ENCODE measurements at regions not wholly inside any gene's neighbourhood (a gene's known extent, or its start where the extent isn't known, plus 50 kb on each side); places are given as distances from the start of the nearest gene placed in this dataset.
A peak's percentile ranks its signal among the peaks of the same experiment; 100 is the strongest.

- no peaks in the 10 kb centered on the region for H3K27me3 Mint-ChIP-seq
- peaks cover 14% of the 10 kb centered on the region for H3K4me1 Mint-ChIP-seq
- H3K27ac Mint-ChIP-seq = no peak overlapping the region
- peaks cover 4% of the 10 kb centered on the region for H3K9me3 Mint-ChIP-seq
- H3K4me3 Mint-ChIP-seq = no peak overlapping the region
- ATAC-seq = no peak
- H3K36me3 Mint-ChIP-seq = no peaks in the 10 kb centered on the region
These were observed 305.1 kb downstream of the KCNRG start for GRCh38 chr13:50320271-50320862.

GRCh38 chr13:50322006-50322405, 306.8 kb downstream of the KCNRG start:
- no peak for ATAC-seq
- Mint-ChIP-seq H3K36me3 (no peaks in the 10 kb centered on the region), H3K4me1 (peaks cover 14% of the 10 kb centered on the region), H3K9me3 (peaks cover 4% of the 10 kb centered on the region), H3K4me3 (no peak overlapping the region), H3K27ac (no peak overlapping the region), H3K27me3 (no peaks in the 10 kb centered on the region)

GRCh38 chr13:50323440-50324065, 308.3 kb downstream of the KCNRG start:
- ATAC-seq = no peak
- H3K4me1 Mint-ChIP-seq = peaks cover 14% of the 10 kb centered on the region
- H3K9me3 Mint-ChIP-seq = peaks cover 4% of the 10 kb centered on the region
- H3K27ac Mint-ChIP-seq = no peak overlapping the region
- no peaks in the 10 kb centered on the region for H3K27me3 Mint-ChIP-seq
- H3K36me3 Mint-ChIP-seq = no peaks in the 10 kb centered on the region
- no peak overlapping the region for H3K4me3 Mint-ChIP-seq

- H3K27me3 Mint-ChIP-seq = no peaks in the 10 kb centered on the region
- no peaks in the 10 kb centered on the region for H3K36me3 Mint-ChIP-seq
- no peak overlapping the region for H3K27ac Mint-ChIP-seq
- peaks cover 4% of the 10 kb centered on the region for H3K9me3 Mint-ChIP-seq
- no peaks in the 10 kb centered on the region for H3K4me1 Mint-ChIP-seq
- no peak for ATAC-seq
- H3K4me3 Mint-ChIP-seq = no peak overlapping the region
These were observed 311.0 kb downstream of the KCNRG start for GRCh38 chr13:50326271-50326670.

GRCh38 chr13:50326811-50327210, 311.6 kb downstream of the KCNRG start:
- H3K4me1 Mint-ChIP-seq = no peaks in the 10 kb centered on the region

GRCh38 chr13:50334115-50334778, 319.0 kb downstream of the KCNRG start:
- Mint-ChIP-seq H3K4me1 (no peaks in the 10 kb centered on the region), H3K27me3 (no peaks in the 10 kb centered on the region), H3K27ac (peak overlapping the region; percentile 53), H3K36me3 (no peaks in the 10 kb centered on the region), H3K9me3 (no peaks in the 10 kb centered on the region), H3K4me3 (no peak overlapping the region)
- no peak for ATAC-seq

More at GRCh38 chr13:50326811-50327210, 311.6 kb downstream of the KCNRG start:
- no peak for ATAC-seq
- Mint-ChIP-seq H3K9me3 (peaks cover 4% of the 10 kb centered on the region), H3K36me3 (no peaks in the 10 kb centered on the region), H3K27me3 (no peaks in the 10 kb centered on the region), H3K27ac (no peak overlapping the region), H3K4me3 (no peak overlapping the region)

- Mint-ChIP-seq H3K27ac (no peak overlapping the region), H3K27me3 (no peaks in the 10 kb centered on the region), H3K4me1 (no peaks in the 10 kb centered on the region), H3K9me3 (no peaks in the 10 kb centered on the region), H3K4me3 (no peak overlapping the region), H3K36me3 (no peaks in the 10 kb centered on the region)
- no peak for ATAC-seq
These were observed 319.7 kb downstream of the KCNRG start for GRCh38 chr13:50334944-50335343.

GRCh38 chr13:50339271-50339670, 324.0 kb downstream of the KCNRG start:
- Mint-ChIP-seq H3K9me3 (peaks cover 6% of the 10 kb centered on the region), H3K4me1 (no peaks in the 10 kb centered on the region), H3K4me3 (no peak overlapping the region), H3K27ac (no peak overlapping the region), H3K36me3 (peaks cover 9% of the 10 kb centered on the region), H3K27me3 (peaks cover 17% of the 10 kb centered on the region)
- no peak for ATAC-seq

GRCh38 chr13:50340146-50340545, 324.9 kb downstream of the KCNRG start:
- no peak for ATAC-seq
- peaks cover 17% of the 10 kb centered on the region for H3K27me3 Mint-ChIP-seq
- peaks cover 9% of the 10 kb centered on the region for H3K36me3 Mint-ChIP-seq
- peaks cover 6% of the 10 kb centered on the region for H3K4me1 Mint-ChIP-seq
- no peak overlapping the region for H3K27ac Mint-ChIP-seq
- H3K4me3 Mint-ChIP-seq = no peak overlapping the region
- H3K9me3 Mint-ChIP-seq = peaks cover 6% of the 10 kb centered on the region

- Mint-ChIP-seq H3K27ac (peak overlapping the region; percentile 52), H3K4me1 (peaks cover 6% of the 10 kb centered on the region), H3K4me3 (no peak overlapping the region), H3K9me3 (peaks cover 6% of the 10 kb centered on the region), H3K36me3 (peaks cover 9% of the 10 kb centered on the region), H3K27me3 (peaks cover 17% of the 10 kb centered on the region)
- no peak for ATAC-seq
These were observed 325.5 kb downstream of the KCNRG start for GRCh38 chr13:50340551-50341287.

- Mint-ChIP-seq H3K36me3 (peaks cover 9% of the 10 kb centered on the region), H3K9me3 (peaks cover 6% of the 10 kb centered on the region), H3K27ac (peak overlapping the region; percentile 52), H3K27me3 (peaks cover 17% of the 10 kb centered on the region), H3K4me3 (no peak overlapping the region), H3K4me1 (peaks cover 6% of the 10 kb centered on the region)
- no peak for ATAC-seq
These were observed 326.3 kb downstream of the KCNRG start for GRCh38 chr13:50341526-50341925.

GRCh38 chr13:50344717-50345116, 329.5 kb downstream of the KCNRG start:
- peaks cover 33% of the 10 kb centered on the region for H3K27me3 Mint-ChIP-seq
- peaks cover 6% of the 10 kb centered on the region for H3K9me3 Mint-ChIP-seq
- H3K4me1 Mint-ChIP-seq = peaks cover 6% of the 10 kb centered on the region
- no peak for ATAC-seq
- H3K4me3 Mint-ChIP-seq = no peak overlapping the region
- peaks cover 9% of the 10 kb centered on the region for H3K36me3 Mint-ChIP-seq
- no peak overlapping the region for H3K27ac Mint-ChIP-seq

- Mint-ChIP-seq H3K27ac (no peak overlapping the region), H3K4me3 (no peak overlapping the region), H3K27me3 (peaks cover 32% of the 10 kb centered on the region), H3K4me1 (peaks cover 6% of the 10 kb centered on the region), H3K9me3 (peaks cover 6% of the 10 kb centered on the region), H3K36me3 (peaks cover 9% of the 10 kb centered on the region)
- ATAC-seq = no peak
These were observed 330.6 kb downstream of the KCNRG start for GRCh38 chr13:50345804-50346203.

GRCh38 chr13:50348371-50348770, 333.1 kb downstream of the KCNRG start:
- Mint-ChIP-seq H3K4me3 (no peak overlapping the region), H3K9me3 (no peaks in the 10 kb centered on the region), H3K27me3 (peaks cover 16% of the 10 kb centered on the region), H3K36me3 (no peaks in the 10 kb centered on the region), H3K27ac (peak overlapping the region; percentile 11), H3K4me1 (peaks cover 7% of the 10 kb centered on the region)
- no peak for ATAC-seq

GRCh38 chr13:50352720-50353480, 337.7 kb downstream of the KCNRG start:
- Mint-ChIP-seq H3K36me3 (no peaks in the 10 kb centered on the region), H3K27me3 (peaks cover 2% of the 10 kb centered on the region), H3K27ac (no peak overlapping the region), H3K4me3 (no peak overlapping the region), H3K4me1 (peaks cover 38% of the 10 kb centered on the region), H3K9me3 (no peaks in the 10 kb centered on the region)
- ATAC-seq = no peak
